ENCODE measurements at regions not wholly inside any gene's neighbourhood (a gene's known extent, or its start where the extent isn't known, plus 50 kb on each side); places are given as distances from the start of the nearest gene placed in this dataset.

- no peak overlapping the region for H3K4me3 ChIP-seq
- 77 to 83% methylated on average over 5 of the region's 5 CpGs for WGBS, 2 donors
- no peaks in the 10 kb centered on the region for H3K27me3 ChIP-seq
- DNase-seq = no peak
- TF ChIP-seq POLR2A (IDR thresholded peaks at IDR 0.05) (no peak), EP300 (IDR thresholded peaks at IDR 0.05) (no peak), POLR2AphosphoS5 (IDR thresholded peaks at IDR 0.05) (no peak), CTCF (IDR thresholded peaks at IDR 0.05) (no peak)
- ATAC-seq (ENCODE audit: low FRiP score in 2 of 2) = no peak
- no peak overlapping the region for H3K27ac ChIP-seq
- no peaks in the 10 kb centered on the region for H3K36me3 ChIP-seq
- H3K4me1 ChIP-seq = peaks cover 12 to 20% (median 14%) of the 10 kb centered on the region in 4 donors
- no peaks in the 10 kb centered on the region for H3K9me3 ChIP-seq
Observed at GRCh38 chr2:37779139-37779538, 107.7 kb upstream of the CDC42EP3 start.

GRCh38 chr2:37779611-37780386 is 108.4 kb upstream of the CDC42EP3 start:
- DNase-seq = no peak
- H3K4me3 ChIP-seq = no peak overlapping the region
- H3K36me3 ChIP-seq = no peaks in the 10 kb centered on the region
- TF ChIP-seq CTCF (IDR thresholded peaks at IDR 0.05) (no peak), POLR2AphosphoS5 (IDR thresholded peaks at IDR 0.05) (no peak), EP300 (IDR thresholded peaks at IDR 0.05) (no peak), POLR2A (IDR thresholded peaks at IDR 0.05) (no peak)
- no peaks in the 10 kb centered on the region for H3K27me3 ChIP-seq
- H3K4me1 ChIP-seq = peaks cover 12 to 20% (median 14%) of the 10 kb centered on the region in 4 donors
- no peak for ATAC-seq (ENCODE audit: low FRiP score in 2 of 2)
- H3K9me3 ChIP-seq = no peaks in the 10 kb centered on the region
- WGBS, 2 donors = 88 to 95% methylated on average over 2 of the region's 2 CpGs
- no peak overlapping the region for H3K27ac ChIP-seq

- H3K4me1 ChIP-seq = peaks cover 9 to 20% (median 13%) of the 10 kb centered on the region in 4 donors
- H3K36me3 ChIP-seq = no peaks in the 10 kb centered on the region
- no peak for TF ChIP-seq POLR2AphosphoS5 (IDR thresholded peaks at IDR 0.05)
- TF ChIP-seq CTCF (IDR thresholded peaks at IDR 0.05) = no peak
- TF ChIP-seq POLR2A (IDR thresholded peaks at IDR 0.05) = no peak
- no peak for TF ChIP-seq EP300 (IDR thresholded peaks at IDR 0.05)
- ATAC-seq (ENCODE audit: low FRiP score in 2 of 2) (no peak), DNase-seq (no peak)
- H3K27ac ChIP-seq = no peak overlapping the region
- H3K9me3 ChIP-seq = no peaks in the 10 kb centered on the region
- H3K4me3 ChIP-seq = no peak overlapping the region
- WGBS, 2 donors = 58 to 83% methylated on average over 2 of the region's 2 CpGs
- no peaks in the 10 kb centered on the region for H3K27me3 ChIP-seq
Observed at GRCh38 chr2:37780387-37780676, 108.9 kb upstream of the CDC42EP3 start.

- Histone ChIP-seq H3K27me3 (no peaks in the 10 kb centered on the region), H3K4me1 (peaks cover 2 to 14% (median 8%) of the 10 kb centered on the region in 4 donors), H3K4me3 (no peak overlapping the region), H3K9me3 (no peaks in the 10 kb centered on the region), H3K36me3 (no peaks in the 10 kb centered on the region), H3K27ac (no peak overlapping the region)
- TF ChIP-seq POLR2AphosphoS5 (IDR thresholded peaks at IDR 0.05) (no peak), CTCF (IDR thresholded peaks at IDR 0.05) (no peak), POLR2A (IDR thresholded peaks at IDR 0.05) (no peak), EP300 (IDR thresholded peaks at IDR 0.05) (no peak)
- ATAC-seq (ENCODE audit: low FRiP score in 2 of 2) (no peak), DNase-seq (no peak)
- 80 to 92% methylated on average over 5 of the region's 5 CpGs for WGBS, 2 donors
Observed at GRCh38 chr2:37781028-37781427, 109.6 kb upstream of the CDC42EP3 start.

GRCh38 chr2:37782155-37782673 is 110.8 kb upstream of the CDC42EP3 start:
- no peak for DNase-seq

More at GRCh38 chr2:37782155-37782673, 110.8 kb upstream of the CDC42EP3 start:
- Histone ChIP-seq H3K36me3 (no peaks in the 10 kb centered on the region), H3K9me3 (no peaks in the 10 kb centered on the region), H3K27me3 (no peaks in the 10 kb centered on the region), H3K4me1 (peaks cover 0 to 9% (median 4%) of the 10 kb centered on the region in 4 donors), H3K27ac (peak overlapping the region in 1 of 4 donors; percentile 32), H3K4me3 (no peak overlapping the region)
- no peak for TF ChIP-seq EP300 (IDR thresholded peaks at IDR 0.05)
- no peak for TF ChIP-seq POLR2A (IDR thresholded peaks at IDR 0.05)
- no peak for TF ChIP-seq POLR2AphosphoS5 (IDR thresholded peaks at IDR 0.05)
- no peak for TF ChIP-seq CTCF (IDR thresholded peaks at IDR 0.05)
- 76 to 84% methylated on average over 8 of the region's 8 CpGs for WGBS, 2 donors
- ATAC-seq (ENCODE audit: low FRiP score in 2 of 2) = no peak
